Bronchial epithelial cell (primary cell): ENCODE measurements at regions not wholly inside any gene's neighbourhood (a gene's known extent, or its start where the extent isn't known, plus 50 kb on each side); places are given as distances from the start of the nearest gene placed in this dataset.

Experiments used
- DNase-seq: peaks from one replicate; pipeline ENCODE4 v3.0.0-alpha.2; 2010; ENCODE audit warnings: low read depth
- FAIRE-seq: peaks from 2 replicates; lab custom pipeline; 2011; peaks lifted over from hg19 to GRCh38; lab: Jason Lieb, UNC
- H3K27me3 ChIP-seq: 2 replicates; pipeline ENCODE4 v1.5.1; 2011; ENCODE audit warnings: low read length; ENCODE audit not compliant: control insufficient read depth, insufficient read depth
- H3K36me3 ChIP-seq: 2 replicates; pipeline ENCODE4 v1.5.1; 2011; ENCODE audit warnings: low read length; ENCODE audit not compliant: control insufficient read depth, insufficient read depth
- H3K4me3 ChIP-seq: 2 replicates; pipeline ENCODE4 v1.5.1; 2011; ENCODE audit warnings: mild to moderate bottlenecking, low read depth, low read length, control low read depth
- CTCF ChIP-seq: IDR thresholded peaks from 2 replicates; pipeline ENCODE4 v1.5.1; 2011; ENCODE audit warnings: mild to moderate bottlenecking, moderate library complexity, low read length, control low read depth, inconsistent platforms; ENCODE audit not compliant: insufficient read depth, severe bottlenecking

GRCh38 chr2:120568089-120568974, 167.3 kb upstream of the GLI2 start:
- FAIRE-seq = peak; percentile 73
- no peak for TF ChIP-seq CTCF
- no peak for DNase-seq
- no peaks in the 10 kb centered on the region for H3K36me3 ChIP-seq
- H3K4me3 ChIP-seq = no peak overlapping the region
- no peaks in the 10 kb centered on the region for H3K27me3 ChIP-seq

GRCh38 chr2:120568975-120569268, 166.7 kb upstream of the GLI2 start:
- TF ChIP-seq CTCF = no peak

GRCh38 chr2:120570001-120570400, 165.7 kb upstream of the GLI2 start:
- Histone ChIP-seq H3K36me3 (no peaks in the 10 kb centered on the region), H3K4me3 (no peak overlapping the region), H3K27me3 (no peaks in the 10 kb centered on the region)
- FAIRE-seq = peak; percentile 18
- no peak for TF ChIP-seq CTCF
- DNase-seq = no peak

More at GRCh38 chr2:120568975-120569268, 166.7 kb upstream of the GLI2 start:
- Histone ChIP-seq H3K36me3 (no peaks in the 10 kb centered on the region), H3K27me3 (no peaks in the 10 kb centered on the region), H3K4me3 (no peak overlapping the region)
- DNase-seq = no peak
- no peak for FAIRE-seq

GRCh38 chr2:120570546-120570945, 165.1 kb upstream of the GLI2 start:
- Histone ChIP-seq H3K27me3 (no peaks in the 10 kb centered on the region), H3K4me3 (no peak overlapping the region), H3K36me3 (no peaks in the 10 kb centered on the region)
- no peak for DNase-seq
- no peak for FAIRE-seq
- no peak for TF ChIP-seq CTCF

- FAIRE-seq (no peak), DNase-seq (no peak)
- no peaks in the 10 kb centered on the region for H3K36me3 ChIP-seq
- no peaks in the 10 kb centered on the region for H3K27me3 ChIP-seq
- no peak overlapping the region for H3K4me3 ChIP-seq
- TF ChIP-seq CTCF = no peak
These were observed 164.5 kb upstream of the GLI2 start for GRCh38 chr2:120571015-120571728.
